SU-DHL-6 (cell line): ENCODE measurements at regions not wholly inside any gene's neighbourhood (a gene's known extent, or its start where the extent isn't known, plus 50 kb on each side); places are given as distances from the start of the nearest gene placed in this dataset.

Experiments used
- EZH2phosphoT487 ChIP-seq: fragments of 200-600 bp; sonication (generic), shearing (Covaris generic); conservative IDR thresholded peaks from 2 replicates; pipeline ENCODE4 v1.6.1; 2018; ENCODE audit warnings: mild to moderate bottlenecking, antibody characterized with exemption, low read length, moderate library complexity, mixed read lengths
- TF ChIP-seq, protein P1 (sequence below): fragments of 200-600 bp; sonication (generic); IDR thresholded peaks from one replicate; pipeline ENCODE4 v1.5.1; 2017; ENCODE audit warnings: antibody characterized with exemption, mild to moderate bottlenecking, low read length, moderate library complexity; ENCODE audit not compliant: insufficient read depth, poor library complexity, severe bottlenecking

DNA sequence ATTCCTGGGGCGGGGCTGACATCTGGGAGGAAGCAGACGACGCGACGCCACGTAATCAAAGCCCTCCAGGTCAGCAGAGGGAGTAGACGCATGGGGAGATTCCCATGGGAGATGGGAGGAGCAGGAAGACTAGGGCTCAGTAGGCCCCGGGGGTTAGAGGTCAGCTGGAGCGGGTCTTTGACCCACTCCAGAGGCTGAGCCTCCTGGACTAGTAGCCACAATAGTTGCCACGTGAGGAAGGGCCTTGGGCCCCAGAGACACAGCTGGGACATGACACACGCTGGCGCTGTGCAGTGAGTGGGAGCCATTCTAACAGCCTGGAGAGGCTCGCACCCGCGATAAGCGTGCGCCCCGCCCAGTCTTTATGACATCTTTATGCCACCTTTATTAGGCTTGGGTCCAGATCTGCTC, 95.7 kb upstream of the AMZ2 start:
- TF ChIP-seq, protein P1, sequence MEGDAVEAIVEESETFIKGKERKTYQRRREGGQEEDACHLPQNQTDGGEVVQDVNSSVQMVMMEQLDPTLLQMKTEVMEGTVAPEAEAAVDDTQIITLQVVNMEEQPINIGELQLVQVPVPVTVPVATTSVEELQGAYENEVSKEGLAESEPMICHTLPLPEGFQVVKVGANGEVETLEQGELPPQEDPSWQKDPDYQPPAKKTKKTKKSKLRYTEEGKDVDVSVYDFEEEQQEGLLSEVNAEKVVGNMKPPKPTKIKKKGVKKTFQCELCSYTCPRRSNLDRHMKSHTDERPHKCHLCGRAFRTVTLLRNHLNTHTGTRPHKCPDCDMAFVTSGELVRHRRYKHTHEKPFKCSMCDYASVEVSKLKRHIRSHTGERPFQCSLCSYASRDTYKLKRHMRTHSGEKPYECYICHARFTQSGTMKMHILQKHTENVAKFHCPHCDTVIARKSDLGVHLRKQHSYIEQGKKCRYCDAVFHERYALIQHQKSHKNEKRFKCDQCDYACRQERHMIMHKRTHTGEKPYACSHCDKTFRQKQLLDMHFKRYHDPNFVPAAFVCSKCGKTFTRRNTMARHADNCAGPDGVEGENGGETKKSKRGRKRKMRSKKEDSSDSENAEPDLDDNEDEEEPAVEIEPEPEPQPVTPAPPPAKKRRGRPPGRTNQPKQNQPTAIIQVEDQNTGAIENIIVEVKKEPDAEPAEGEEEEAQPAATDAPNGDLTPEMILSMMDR = no peak
- TF ChIP-seq EZH2phosphoT487 = no peak
